K562 (cell line): ENCODE measurements at regions not wholly inside any gene's neighbourhood (a gene's known extent, or its start where the extent isn't known, plus 50 kb on each side); places are given as distances from the start of the nearest gene placed in this dataset.
A peak's percentile ranks its signal among the peaks of the same experiment; 100 is the strongest.
"Not testable (repeated sequence)": the region's sequence is repeated elsewhere in the genome, so short reads cannot be mapped to it uniquely, and the experiment has no call there.

Experiments
- ATAC-seq: fragments of 200-7000 bp; cut with Tn5 transposase; 3 replicates; pipeline ENCODE4 v1.9.1; 2020; ENCODE audit warnings: moderate library complexity
- BruUV-seq: library from RNA; stranded (reverse); fragments of 400-500 nt; replicated peaks from 2 replicates; lab custom pipeline; 2021; lab: Mats Ljungman, UMichigan
- CTCF ChIA-PET: fragments of 300-600 bp; formaldehyde crosslinking; extraction: SDS; loops from one replicate; lab custom pipeline; 2021; ENCODE audit warnings: low intra/inter-chr PET ratio; lab: Yijun Ruan, JAX
- POLR2A ChIA-PET: fragments of 300-600, 350-650 bp; sonication (Branson Sonifier 250); formaldehyde crosslinking; extraction: SDS; loops from one replicate; lab custom pipeline; 2021; ENCODE audit warnings: antibody characterized with exemption, inconsistent platforms; lab: Yijun Ruan, JAX
- DNase-seq, 4 experiments: peaks; one replicate each; pipeline versions ENCODE4 v3.0.0 to v3.0.0-alpha.2; 2011 to 2018; ENCODE audit warnings: low spot score in 3 of 4, mixed read lengths in 3 of 4; ENCODE audit errors: extremely low read depth in 1 of 4
- FAIRE-seq: peaks from 2 replicates; lab custom pipeline; 2011; peaks lifted over from hg19 to GRCh38; lab: Jason Lieb, UNC
- H2AFZ ChIP-seq: 2 replicates; pipeline ENCODE4 v1.6.0; 2011; ENCODE audit warnings: low read depth, low read length, control low read depth, inconsistent platforms
- H3K27ac ChIP-seq: fragments of 200-600 bp; 3 replicates; pipeline ENCODE4 v1.8.0; 2011; ENCODE audit warnings: low read depth, mild to moderate bottlenecking, control low read depth, inconsistent platforms, low read length, moderate library complexity, mixed read lengths; ENCODE audit errors: extremely low read depth
- H3K27me3 ChIP-seq, 2 experiments: fragments of 300-600 bp in 1 of 2; 2 replicates in 1 of 2; 3 replicates in 1 of 2; pipeline versions ENCODE4 v1.6.0 to v1.8.0; 2011; ENCODE audit warnings: inconsistent platforms in 2 of 2, low read length in 2 of 2, mild to moderate bottlenecking in 1 of 2, mixed read lengths in 1 of 2, moderate library complexity in 1 of 2; ENCODE audit not compliant: control insufficient read depth in 2 of 2, insufficient read depth in 2 of 2
- H3K36me3 ChIP-seq: fragments of 300-600 bp; 3 replicates; pipeline ENCODE4 v1.8.0; 2011; ENCODE audit warnings: mild to moderate bottlenecking, low read length, inconsistent platforms; ENCODE audit not compliant: control insufficient read depth, insufficient read depth
- H3K4me1 ChIP-seq, 2 experiments: fragments of 200-600 bp in 1 of 2; replicated peaks in 1 of 2; 2 replicates in 1 of 2; 3 replicates in 1 of 2; pipeline versions ENCODE4 v1.5.1 to v1.8.0; 2011; ENCODE audit warnings: inconsistent platforms in 2 of 2, low read length in 2 of 2, mild to moderate bottlenecking in 1 of 2, mixed read lengths in 1 of 2, moderate library complexity in 1 of 2; ENCODE audit not compliant: control insufficient read depth in 2 of 2, insufficient read depth in 2 of 2
- H3K4me2 ChIP-seq: 2 replicates; pipeline ENCODE4 v1.6.1; 2011; ENCODE audit warnings: low read length, control low read depth, inconsistent platforms, mixed read lengths; ENCODE audit not compliant: insufficient read depth
- H3K4me3 ChIP-seq: fragments of 200-600 bp; sonication (generic), shearing (Covaris generic); 2 replicates; pipeline ENCODE4 v1.5.1; 2016; ENCODE audit warnings: control low read depth, inconsistent platforms
- H3K79me2 ChIP-seq: fragments of 200-600 bp; 3 replicates; pipeline ENCODE4 v1.8.0; 2011; ENCODE audit warnings: low read length, inconsistent platforms; ENCODE audit not compliant: control insufficient read depth, insufficient read depth
- H3K9ac ChIP-seq, 2 experiments: 2 replicates each; pipeline versions ENCODE4 v1.6.0 to v1.6.1; 2011; ENCODE audit warnings: low read depth in 2 of 2, low read length in 2 of 2, control low read depth in 1 of 2, inconsistent platforms in 1 of 2, mild to moderate bottlenecking in 1 of 2, mixed read lengths in 1 of 2; ENCODE audit not compliant: insufficient read depth in 1 of 2
- H3K9me1 ChIP-seq: one replicate; pipeline ENCODE4 v1.6.0; 2011; ENCODE audit warnings: inconsistent platforms, mild to moderate bottlenecking, low read length, moderate library complexity; ENCODE audit not compliant: control insufficient read depth, insufficient read depth
- H3K9me3 ChIP-seq: replicated peaks from 2 replicates; pipeline ENCODE4 v1.5.1; 2011; ENCODE audit warnings: low read depth, low read length, inconsistent platforms; ENCODE audit not compliant: control insufficient read depth, insufficient read depth
- H4K20me1 ChIP-seq: replicated peaks from 2 replicates; pipeline ENCODE4 v1.6.1; 2011; ENCODE audit warnings: low read length, inconsistent platforms, mixed read lengths; ENCODE audit not compliant: control insufficient read depth, insufficient read depth
- ARID4B ChIP-seq: sonication (generic); formaldehyde crosslinking; IDR thresholded peaks from 2 replicates; pipeline ENCODE4 v1.8.0; 2022; ENCODE audit warnings: mild to moderate bottlenecking, missing genetic modification reagents
- FOXA3 ChIP-seq, 2 experiments: fragments of 450-650 bp in 1 of 2; sonication (generic) in 1 of 2; formaldehyde crosslinking; IDR thresholded peaks in 1 of 2; conservative IDR thresholded peaks in 1 of 2; 2 replicates each; pipeline versions ENCODE4 v1.4.0 to v1.8.0; 2020 to 2022; ENCODE audit warnings: mild to moderate bottlenecking in 2 of 2, missing genetic modification reagents in 1 of 2
- FOXP1 ChIP-seq: sonication (generic); formaldehyde crosslinking; IDR thresholded peaks from 2 replicates; pipeline ENCODE4 v1.8.0; 2022; ENCODE audit warnings: mild to moderate bottlenecking, missing genetic modification reagents
- JUN ChIP-seq, 2 experiments: sonication (generic) in 1 of 2; formaldehyde crosslinking in 1 of 2; IDR thresholded peaks; 2 replicates each; pipeline versions ENCODE4 v1.6.1 to v1.8.0; 2012 to 2022; ENCODE audit warnings: borderline replicate concordance in 2 of 2, mild to moderate bottlenecking in 2 of 2, improper control_type of control experiment in 1 of 2, low read depth in 1 of 2, low read length in 1 of 2, missing genetic modification reagents in 1 of 2
- KAT7 ChIP-seq: sonication (generic); formaldehyde crosslinking; IDR thresholded peaks from 2 replicates; pipeline ENCODE4 v1.8.0; 2022; ENCODE audit warnings: missing genetic modification reagents, mild to moderate bottlenecking, borderline replicate concordance
- MYC ChIP-seq, 2 experiments: fragments of 250-450 bp in 1 of 2; sonication (Bioruptor Pico) in 1 of 2; IDR thresholded peaks; 2 replicates each; pipeline versions ENCODE4 v1.5.1 to v1.6.1; 2012 to 2021; ENCODE audit warnings: low read depth in 2 of 2, borderline replicate concordance in 1 of 2, improper control_type of control experiment in 1 of 2, low read length in 1 of 2, mild to moderate bottlenecking in 1 of 2, moderate library complexity in 1 of 2
- NFIC ChIP-seq: fragments of 450-650 bp; IDR thresholded peaks from 2 replicates; pipeline ENCODE4 v1.6.1; 2017; ENCODE audit warnings: mild to moderate bottlenecking, inconsistent platforms
- SAP30 ChIP-seq: fragments of 200-600 bp; sonication (generic); IDR thresholded peaks from 2 replicates; pipeline ENCODE4 v1.6.1; 2012; ENCODE audit warnings: borderline replicate concordance, low read depth, mild to moderate bottlenecking, moderate library complexity, low read length, control low read depth, inconsistent platforms; ENCODE audit not compliant: insufficient read depth, poor library complexity, severe bottlenecking
- TEAD1 ChIP-seq, 2 experiments: fragments of 450-650 bp in 1 of 2; sonication (generic) in 1 of 2; formaldehyde crosslinking; IDR thresholded peaks; 2 replicates each; pipeline versions ENCODE4 v1.4.0 to v1.8.0; 2020 to 2022; ENCODE audit warnings: mild to moderate bottlenecking in 2 of 2, missing genetic modification reagents in 1 of 2
- USF1 ChIP-seq: sonication (generic); formaldehyde crosslinking; IDR thresholded peaks from 2 replicates; pipeline ENCODE4 v1.9.0; 2022; ENCODE audit warnings: mild to moderate bottlenecking, missing genetic modification reagents
- WGBS: fragments of 100-300 bp; shearing (Covaris generic); methylation state at CpG from one replicate; pipeline ENCODE4 v1.1.6; 2016; ENCODE audit warnings: low coverage, mixed read lengths; ENCODE audit not compliant: insufficient coverage; ENCODE audit errors: missing lambda C conversion rate; 5-methylcytosine and 5-hydroxymethylcytosine counted together
- in situ Hi-C: fragments of 300-500 bp; cut with MboI; formaldehyde crosslinking; loops from 4 replicates; pipeline ENCODE4 v1.15.0; 2018; ENCODE audit warnings: inconsistent platforms, mixed read lengths
- intact Hi-C: fragments of 100-400 bp; cut with micrococcal nuclease; formaldehyde crosslinking; loops from 2 replicates; pipeline ENCODE4 v1.14.2; 2022

- H3K4me1 ChIP-seq, result peaks cover 20 to 22% of the 10 kb centered on the region in 2 experiments
- POLR2A ChIA-PET, result interaction anchor here (0.6 to 2.8 kb wide), 4 partner anchors 16 to 910 kb away, joined by 3 to 14 read pairs (median 5); no protein-coding TSS in a partner anchor
- peaks cover 30% of the 10 kb centered on the region for H3K79me2 ChIP-seq
- BruUV-seq; H2AFZ ChIP-seq; CTCF ChIA-PET; H3K27me3 ChIP-seq; in situ Hi-C loops; H3K9me3 ChIP-seq; TF ChIP-seq MYC (IDR thresholded peaks at IDR 0.05; ENCODE audit: low read depth, low read length); JUN (IDR thresholded peaks at IDR 0.05; ENCODE audit: borderline replicate concordance, low read depth, low read length): not testable (repeated sequence)
- peak overlapping the region; percentile 84 for H3K4me3 ChIP-seq
- H3K4me2 ChIP-seq, result peak overlapping the region; percentile 93
- H3K27ac ChIP-seq, result peak overlapping the region; percentile 83
- peaks cover 10% of the 10 kb centered on the region for H3K9me1 ChIP-seq
- FAIRE-seq, result peak; percentile 90
- DNase-seq, result peak in 1 of 4 experiments; percentile 83
- H4K20me1 ChIP-seq, result peaks cover 17% of the 10 kb centered on the region
- 6% methylated on average over 16 of the region's 19 CpGs for whole genome bisulfite sequencing
- TF ChIP-seq FOXA3 (CRISPR knock-in tag; conservative IDR thresholded peaks at IDR 0.05 in 1 of 2, IDR thresholded peaks at IDR 0.05 in 1 of 2) (peak in 1 of 2 experiments; percentile 65; a peak in 1 of 4 replicates), KAT7 (0 out of 2 replicates have a peak, but pooled peaks have one; percentile 0), MYC (CRISPR knock-in tag; IDR thresholded peaks at IDR 0.05; ENCODE audit: borderline replicate concordance, low read depth) (peak; percentile 61; the same call in 1 of the 2 replicates), TEAD1 (CRISPR knock-in tag; IDR thresholded peaks at IDR 0.05) (peak in 1 of 2 experiments; percentile 58; a peak in 1 of 4 replicates), ARID4B (CRISPR knock-in tag) (peak; percentile 67; the same call in 1 of the 2 replicates), JUN (CRISPR knock-in tag; IDR thresholded peaks at IDR 0.05; ENCODE audit: borderline replicate concordance) (0 out of 2 replicates have a peak, but pooled peaks have one; percentile 25), USF1 (CRISPR knock-in tag) (peak; percentile 26; the same call in 1 of the 2 replicates), NFIC (peak; percentile 92), SAP30 (peak; percentile 29), FOXP1 (CRISPR knock-in tag) (0 out of 2 replicates have a peak, but pooled peaks have one; percentile 37)
- intact Hi-C loops, result loop anchor here (10.0 kb wide), 1 partner anchor 199 kb away; no protein-coding TSS in a partner anchor
- H3K9ac ChIP-seq, result peak overlapping the region; percentile 88 to 94
- H3K36me3 ChIP-seq, result peaks cover 44% of the 10 kb centered on the region
- peak; percentile 6; the same call in 2 of the 3 replicates for ATAC-seq
Measured at GRCh38 chr7:149623262-149623997, 125.8 kb upstream of the ZNF746 start.
